ENCODE measurements at regions not wholly inside any gene's neighbourhood (a gene's known extent, or its start where the extent isn't known, plus 50 kb on each side); places are given as distances from the start of the nearest gene placed in this dataset.

DNA sequence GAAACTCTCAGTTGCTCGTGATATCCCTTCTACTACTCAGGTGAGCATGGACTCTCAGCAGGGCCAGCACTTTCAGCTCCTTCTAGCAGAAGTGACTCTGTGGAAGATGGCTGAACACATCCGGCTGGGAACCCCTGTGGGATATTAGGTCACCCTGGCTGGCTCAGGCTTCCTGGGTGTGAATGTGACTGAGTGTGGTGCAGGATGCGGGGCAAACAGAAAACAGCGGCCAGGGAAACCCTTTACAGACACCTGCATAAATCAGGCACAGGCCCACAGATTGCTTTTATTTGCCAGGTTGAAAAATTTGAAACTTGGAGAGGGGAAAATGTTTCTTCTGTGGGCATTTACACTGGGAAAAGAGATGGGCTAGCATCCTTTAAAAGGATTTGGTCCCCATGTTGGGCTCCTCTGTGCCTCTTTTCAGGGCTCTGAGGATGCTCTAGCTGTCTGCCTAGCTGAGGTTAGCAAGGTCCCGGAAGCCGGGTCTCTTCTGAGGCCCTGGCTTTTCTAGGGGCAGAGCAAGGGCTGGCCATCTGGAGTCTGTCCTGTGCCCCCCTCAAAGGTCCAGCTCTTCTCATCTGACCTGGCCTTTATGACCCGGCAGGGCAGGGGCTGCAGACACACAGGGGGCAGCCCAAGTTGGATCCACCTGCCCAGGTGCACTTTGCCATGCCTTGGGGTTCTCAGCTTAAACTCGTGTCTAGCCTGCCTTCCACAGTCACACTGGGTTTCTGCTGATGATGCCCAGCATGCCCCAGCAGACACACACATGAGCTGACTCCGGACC is 243.0 kb downstream of the SIPA1L2 start:
- no peak overlapping the region for H3K4me3 ChIP-seq
- TF ChIP-seq CTCF (IDR thresholded peaks at IDR 0.05), result no peak
- DNase-seq (ENCODE audit: low spot score), result no peak
- no peak overlapping the region for H3K27ac ChIP-seq

DNA sequence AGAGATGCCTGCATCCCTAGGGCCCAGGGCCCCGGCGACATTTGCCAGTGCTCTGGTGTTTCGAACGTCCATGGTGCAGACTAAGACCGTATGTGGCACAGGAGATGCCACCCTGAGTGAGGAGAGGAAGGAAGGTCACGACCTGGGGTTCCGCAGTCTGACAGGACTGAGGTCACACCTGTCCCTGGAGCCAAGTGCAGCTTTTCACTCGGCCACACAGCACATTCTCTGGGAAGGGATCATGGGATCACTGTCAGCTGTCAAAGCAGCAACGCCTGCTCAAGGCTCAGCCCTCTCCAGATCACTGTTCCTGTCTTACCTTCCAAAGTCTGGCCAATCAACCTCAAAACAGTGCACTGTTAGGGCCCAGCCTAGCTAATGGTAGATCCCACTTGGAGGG is 243.6 kb downstream of the SIPA1L2 start:
- no peak overlapping the region for H3K27ac ChIP-seq
- DNase-seq (ENCODE audit: low spot score), result no peak
- no peak for TF ChIP-seq CTCF (IDR thresholded peaks at IDR 0.05)
- no peak overlapping the region for H3K4me3 ChIP-seq

GRCh38 chr1:232385221-232385620 is 244.7 kb downstream of the SIPA1L2 start:
- no peak for DNase-seq (ENCODE audit: low spot score)
- Histone ChIP-seq H3K4me3 (no peak overlapping the region), H3K27ac (no peak overlapping the region)
- no peak for TF ChIP-seq CTCF (IDR thresholded peaks at IDR 0.05)

GRCh38 chr1:232384171-232384883 is 245.6 kb downstream of the SIPA1L2 start:
- no peak for DNase-seq (ENCODE audit: low spot score)
- no peak for TF ChIP-seq CTCF (IDR thresholded peaks at IDR 0.05)
- H3K27ac ChIP-seq, result no peak overlapping the region

DNA sequence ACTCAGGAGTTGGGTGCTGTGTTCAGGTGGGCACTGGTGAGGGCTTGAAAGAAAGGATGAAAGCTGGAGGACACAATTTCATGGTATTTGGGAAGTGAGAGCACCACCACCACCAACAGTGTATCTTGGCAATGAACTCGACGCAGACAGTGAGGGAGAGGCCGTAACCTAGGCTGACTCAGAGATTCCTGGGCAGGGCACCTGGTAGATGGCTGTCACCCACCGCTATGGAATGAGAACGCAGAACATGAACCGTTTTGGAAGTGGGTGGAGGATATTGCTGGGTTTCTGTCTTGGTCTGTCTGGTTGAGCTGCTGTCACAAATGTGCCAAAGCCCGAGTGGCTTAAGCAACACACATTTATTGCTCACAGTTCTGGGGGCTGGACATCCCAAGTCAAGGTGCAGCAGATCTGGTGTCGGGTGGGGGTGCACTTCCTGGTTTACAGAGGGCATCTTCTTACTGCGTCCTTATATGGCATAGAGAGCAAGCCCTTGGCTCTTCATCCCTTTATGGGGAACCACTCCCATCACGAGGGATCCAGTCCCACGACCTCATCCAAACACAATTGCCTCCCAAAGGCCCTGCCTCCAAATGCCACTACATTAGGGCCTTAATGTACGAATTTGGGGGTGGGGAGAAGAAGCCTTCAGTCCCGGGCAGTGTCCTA is 246.3 kb downstream of the SIPA1L2 start:
- DNase-seq (ENCODE audit: low spot score), result no peak
- no peak for TF ChIP-seq CTCF (IDR thresholded peaks at IDR 0.05)
- H3K27ac ChIP-seq, result no peak overlapping the region
- no peak overlapping the region for H3K4me3 ChIP-seq

More at GRCh38 chr1:232384171-232384883, 245.6 kb downstream of the SIPA1L2 start:
- H3K4me3 ChIP-seq, result no peak overlapping the region

- no peak for TF ChIP-seq CTCF (IDR thresholded peaks at IDR 0.05)
- DNase-seq (ENCODE audit: low spot score), result no peak
- no peak overlapping the region for H3K4me3 ChIP-seq
- no peak overlapping the region for H3K27ac ChIP-seq
Observed at GRCh38 chr1:232382671-232383070, 247.3 kb downstream of the SIPA1L2 start.
